H4 (cell line): ENCODE measurements at regions not wholly inside any gene's neighbourhood (a gene's known extent, or its start where the extent isn't known, plus 50 kb on each side); places are given as distances from the start of the nearest gene placed in this dataset.
"Not testable (repeated sequence)": the region's sequence is repeated elsewhere in the genome, so short reads cannot be mapped to it uniquely, and the experiment has no call there.

Source experiments
- DNase-seq: peaks from one replicate; pipeline ENCODE4 v3.0.0-alpha.2; 2015; ENCODE audit warnings: low spot score

- no peak for DNase-seq
Observed at GRCh38 chr2:153532140-153532539, 53.6 kb upstream of the RPRM start.

- not testable (repeated sequence) for DNase-seq
Observed at GRCh38 chr2:153533803-153534202, 55.2 kb upstream of the RPRM start.

DNA sequence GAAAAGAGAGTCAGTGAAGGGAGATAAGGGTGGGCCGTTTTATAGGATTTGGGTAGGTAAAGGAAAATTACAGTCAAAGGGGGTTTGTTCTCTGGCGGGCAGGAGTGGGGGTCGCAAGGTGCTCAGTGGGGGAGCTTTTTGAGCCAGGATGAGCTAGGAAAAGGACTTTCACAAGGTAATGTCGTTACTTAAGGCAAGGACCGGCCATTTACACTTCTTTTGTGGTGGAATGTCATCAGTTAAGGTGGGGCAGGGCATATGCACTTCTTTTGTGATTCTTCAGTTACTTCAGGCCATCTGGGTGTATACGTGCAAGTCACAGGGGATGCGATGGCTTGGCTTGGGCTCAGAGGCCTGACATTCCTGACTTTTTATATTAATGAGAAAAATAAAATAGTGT is 56.0 kb upstream of the RPRM start:
- DNase-seq, result not testable (repeated sequence)

- no peak for DNase-seq
Observed at GRCh38 chr2:153536115-153536514, 57.6 kb upstream of the RPRM start.

DNA sequence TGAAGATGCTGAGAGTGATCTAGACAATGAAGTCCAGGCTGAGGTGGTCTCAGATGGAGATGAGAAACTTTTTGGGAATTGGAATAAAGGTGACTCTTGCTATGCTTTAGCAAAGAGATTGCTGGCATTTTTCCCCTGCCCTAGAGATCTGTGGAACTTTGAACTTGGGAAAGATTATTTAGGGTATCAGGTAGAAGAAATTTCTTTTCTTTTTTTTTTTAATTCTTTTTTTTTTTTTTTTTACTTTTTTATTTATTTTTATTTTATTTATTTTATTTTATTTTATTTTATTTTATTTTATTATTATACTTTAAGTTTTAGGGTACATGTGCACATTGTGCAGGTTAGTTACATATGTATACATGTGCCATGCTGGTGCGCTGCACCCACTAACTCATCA is 59.5 kb upstream of the RPRM start:
- DNase-seq, result not testable (repeated sequence)

DNA sequence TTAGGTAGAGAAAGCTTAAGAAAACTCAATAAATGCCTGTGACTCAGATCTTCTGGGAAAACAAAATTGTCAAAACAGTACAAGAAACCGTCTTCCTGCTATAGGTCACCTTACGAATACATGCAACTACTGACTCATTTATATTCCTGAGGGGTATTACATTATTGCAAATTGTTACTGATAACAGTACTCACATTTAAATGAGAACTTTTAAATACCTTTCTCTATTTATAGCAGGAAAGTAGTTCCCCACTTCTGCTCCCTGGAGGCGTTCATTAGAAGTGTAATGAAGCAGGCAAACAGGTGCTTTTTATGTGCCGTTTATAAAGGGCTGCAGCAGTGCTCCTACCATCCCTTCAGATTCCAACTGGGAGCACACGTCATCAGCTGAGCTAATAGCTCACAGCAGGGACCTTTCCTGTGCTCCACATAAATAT is 65.1 kb upstream of the RPRM start:
- no peak for DNase-seq

- no peak for DNase-seq
Observed at GRCh38 chr2:153546358-153546757, 67.8 kb upstream of the RPRM start.

GRCh38 chr2:153548536-153548935 is 70.0 kb upstream of the RPRM start:
- DNase-seq, result no peak

DNA sequence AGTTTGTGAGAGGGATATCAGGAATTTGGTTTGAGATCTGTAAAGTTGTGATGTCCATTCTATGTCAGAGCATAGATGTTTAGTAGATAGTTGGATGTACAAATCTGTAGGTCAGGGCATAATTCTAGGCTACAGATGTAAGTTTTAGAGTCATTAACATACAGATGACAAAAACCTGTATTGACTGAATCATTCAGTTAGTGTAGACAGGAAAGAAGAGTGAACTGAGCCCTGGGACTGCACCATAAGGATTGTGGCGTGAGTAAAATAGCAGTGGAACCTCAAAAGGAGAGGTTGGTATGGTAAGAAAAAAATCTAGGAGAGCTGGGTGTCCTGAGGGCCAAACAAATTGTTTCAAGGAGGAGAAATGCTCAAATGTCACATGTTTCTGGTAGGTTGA is 73.1 kb upstream of the RPRM start:
- no peak for DNase-seq

- DNase-seq, result peak; percentile 8
Observed at GRCh38 chr2:153557211-153557610, 78.6 kb upstream of the RPRM start.

DNA sequence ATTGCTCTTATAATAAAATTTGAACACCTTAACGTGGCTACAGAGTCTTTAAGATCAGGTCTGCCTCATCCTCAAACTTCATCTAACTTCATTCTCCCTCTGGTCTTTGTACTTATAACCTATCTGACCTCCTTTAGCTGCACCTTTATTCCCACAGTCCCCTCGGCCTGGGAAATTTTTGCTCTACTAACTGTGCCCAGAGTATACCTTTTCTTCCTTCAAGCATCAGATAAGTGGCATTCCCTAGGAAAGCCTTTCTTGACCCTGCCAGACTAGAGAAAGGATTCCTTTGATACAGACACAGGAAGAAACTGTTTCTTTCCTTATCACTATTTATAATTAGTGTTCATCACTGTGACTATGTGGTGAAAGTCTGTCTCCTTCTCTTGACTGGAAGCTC is 79.2 kb upstream of the RPRM start:
- DNase-seq, result no peak

GRCh38 chr2:153558247-153558646 is 79.7 kb upstream of the RPRM start:
- DNase-seq, result no peak

DNA sequence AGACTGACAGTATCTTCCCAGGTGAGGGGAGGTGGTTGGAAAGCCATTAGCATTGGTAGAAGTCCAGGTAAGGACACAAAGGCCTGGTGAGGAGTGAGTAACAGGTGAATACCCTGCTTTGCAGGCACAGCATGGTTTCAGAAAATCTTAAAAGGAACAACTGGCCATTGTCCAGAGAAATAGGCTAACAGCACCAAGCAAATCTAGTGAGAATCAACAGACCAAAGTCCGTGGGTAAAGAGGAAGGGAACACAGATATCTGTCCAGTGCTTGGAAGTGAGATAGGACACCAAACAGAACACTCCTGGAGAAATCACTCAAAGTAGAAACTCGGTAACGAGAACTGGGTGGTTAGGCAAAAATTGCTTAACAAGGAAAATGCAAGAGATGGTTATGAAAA is 88.8 kb upstream of the RPRM start:
- no peak for DNase-seq

- DNase-seq, result no peak
Observed at GRCh38 chr2:153568105-153568504, 89.5 kb upstream of the RPRM start.

GRCh38 chr2:153575171-153575853 is 96.8 kb upstream of the RPRM start:
- DNase-seq, result no peak

- DNase-seq, result no peak
Observed at GRCh38 chr2:153584244-153584643, 105.7 kb upstream of the RPRM start.

GRCh38 chr2:153588408-153588807 is 109.8 kb upstream of the RPRM start:
- no peak for DNase-seq

DNA sequence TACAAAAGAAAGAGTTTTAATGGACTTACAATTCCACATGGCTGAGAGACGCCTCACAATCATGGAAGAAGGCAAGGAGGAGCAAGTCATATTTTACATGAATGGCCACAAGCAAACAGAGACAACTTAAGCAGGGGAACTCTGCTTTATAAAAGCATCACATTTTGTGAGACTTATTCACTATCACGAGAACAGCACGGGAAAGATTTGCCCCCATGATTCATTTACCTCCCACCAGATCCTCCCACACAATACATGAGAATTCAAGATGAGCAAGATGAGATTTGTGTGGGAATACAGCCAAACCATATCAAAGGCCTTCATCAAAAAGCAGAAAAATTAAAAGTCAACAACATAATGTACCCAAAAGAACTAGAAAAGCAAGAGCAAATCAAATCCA is 111.0 kb upstream of the RPRM start:
- no peak for DNase-seq

DNA sequence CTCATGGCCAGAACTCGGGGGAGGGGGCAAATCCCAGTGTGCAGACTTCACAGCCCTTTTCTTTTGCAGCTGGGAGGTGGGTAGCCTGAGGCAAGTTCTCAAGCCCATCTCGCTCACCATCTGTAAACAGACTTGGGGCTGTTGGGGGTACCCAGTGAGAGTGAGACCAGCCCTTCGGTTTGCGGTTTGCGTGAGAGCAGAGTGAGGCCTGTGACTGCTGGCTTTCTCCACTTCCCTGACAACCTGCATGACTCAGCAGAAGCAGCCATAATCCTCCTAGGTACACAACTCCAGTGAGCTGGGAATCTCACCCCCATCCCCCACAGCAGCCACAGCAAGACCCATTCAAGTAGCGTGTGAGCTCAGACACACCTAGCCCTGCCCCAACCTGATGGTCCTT is 114.5 kb upstream of the RPRM start:
- peak; percentile 95 for DNase-seq

- peak; percentile 90 for DNase-seq
Observed at GRCh38 chr2:153595939-153596338, 117.4 kb upstream of the RPRM start.

GRCh38 chr2:153601812-153602211 is 123.2 kb upstream of the RPRM start:
- no peak for DNase-seq

GRCh38 chr2:153604133-153604532 is 125.6 kb upstream of the RPRM start:
- DNase-seq, result no peak

- DNase-seq, result no peak
Observed at GRCh38 chr2:153606623-153607022, 128.1 kb upstream of the RPRM start.

DNA sequence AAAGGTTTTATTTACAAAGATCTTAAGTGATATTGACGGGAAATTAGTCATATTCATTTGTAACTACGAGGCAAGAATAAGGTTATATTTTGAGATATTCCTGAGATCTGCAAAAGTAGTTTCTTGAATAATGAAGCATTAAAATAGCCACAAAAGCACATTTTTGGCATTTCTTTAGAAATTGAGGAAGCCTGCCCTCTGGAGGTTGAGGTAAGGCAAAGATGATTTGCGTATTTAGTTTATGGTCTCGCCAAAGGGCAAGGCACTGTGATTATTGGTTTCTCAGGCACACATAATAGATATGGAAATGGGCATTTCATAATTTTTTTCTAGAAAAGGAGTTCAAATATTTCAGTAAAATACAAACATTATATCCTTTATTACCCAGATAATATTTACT is 143.7 kb upstream of the RPRM start:
- peak; percentile 22 for DNase-seq
